ENCODE measurements at regions not wholly inside any gene's neighbourhood (a gene's known extent, or its start where the extent isn't known, plus 50 kb on each side); places are given as distances from the start of the nearest gene placed in this dataset.

GRCh38 chr10:30747633-30748032 lies 118.1 kb upstream of the LYZL2 start:
- TF ChIP-seq EP300 (conservative IDR thresholded peaks at IDR 0.05; ENCODE audit: poor library complexity, severe bottlenecking): no peak
- H3K36me3 ChIP-seq (ENCODE audit: insufficient read depth, low read length): no peaks in the 10 kb centered on the region
- H4K20me1 ChIP-seq (ENCODE audit: insufficient read depth): no peaks in the 10 kb centered on the region
- no peak overlapping the region for H2AFZ ChIP-seq (ENCODE audit: low read depth, low read length)
- no peaks in the 10 kb centered on the region for H3K9me2 ChIP-seq (ENCODE audit: insufficient read depth, low read length)
- H3F3A ChIP-seq (ENCODE audit: insufficient read depth, low read length, poor library complexity, severe bottlenecking): no peaks in the 10 kb centered on the region
- no peak overlapping the region for H3K9ac ChIP-seq (ENCODE audit: low read length)
- H3K9me3 ChIP-seq (ENCODE audit: low read length): no peaks in the 10 kb centered on the region
- H3K79me2 ChIP-seq (replicated peaks; ENCODE audit: insufficient read depth, low read length): no peaks in the 10 kb centered on the region
- H3K4me2 ChIP-seq (ENCODE audit: low read length): no peak overlapping the region
- no peak overlapping the region for H3K27ac ChIP-seq (ENCODE audit: low read length)
- no peaks in the 10 kb centered on the region for H3K27me3 ChIP-seq (ENCODE audit: insufficient read depth, low read depth, low read length)
- H3K4me3 ChIP-seq (ENCODE audit: low read length): no peak overlapping the region

DNA sequence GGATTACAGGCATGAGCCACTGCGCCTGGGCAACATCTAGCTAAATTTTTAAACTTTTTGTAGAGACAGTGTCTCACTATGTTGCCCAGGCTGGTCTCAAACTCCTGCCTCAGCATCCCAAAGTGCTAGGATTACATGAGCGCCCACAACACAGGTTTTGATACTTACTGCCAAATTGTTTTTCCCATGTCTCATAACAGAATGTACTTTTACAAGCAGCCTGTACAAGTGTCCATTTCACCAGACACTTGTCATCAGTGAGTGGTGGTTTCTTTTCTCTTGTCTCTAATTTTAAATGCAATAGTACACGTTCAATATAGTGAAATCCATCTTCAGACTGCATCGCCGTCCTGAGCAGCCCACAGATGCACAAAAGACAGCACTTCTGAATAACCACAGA lies 116.4 kb upstream of the LYZL2 start:
- H3K9me2 ChIP-seq (ENCODE audit: insufficient read depth, low read length): no peaks in the 10 kb centered on the region
- H3K4me3 ChIP-seq (ENCODE audit: low read length): no peak overlapping the region
- H3K27me3 ChIP-seq (ENCODE audit: insufficient read depth, low read depth, low read length): no peaks in the 10 kb centered on the region
- H3K9ac ChIP-seq (ENCODE audit: low read length): no peak overlapping the region
- no peak overlapping the region for H3K4me2 ChIP-seq (ENCODE audit: low read length)
- H3K9me3 ChIP-seq (ENCODE audit: low read length): no peaks in the 10 kb centered on the region
- H4K20me1 ChIP-seq (ENCODE audit: insufficient read depth): no peaks in the 10 kb centered on the region
- H3K27ac ChIP-seq (ENCODE audit: low read length): no peak overlapping the region
- no peak overlapping the region for H2AFZ ChIP-seq (ENCODE audit: low read depth, low read length)
- H3K79me2 ChIP-seq (replicated peaks; ENCODE audit: insufficient read depth, low read length): no peaks in the 10 kb centered on the region
- no peaks in the 10 kb centered on the region for H3K36me3 ChIP-seq (ENCODE audit: insufficient read depth, low read length)
- TF ChIP-seq EZH2 (IDR thresholded peaks at IDR 0.05; ENCODE audit: borderline replicate concordance, insufficient read depth, low read length, poor library complexity, severe bottlenecking) (no peak), EP300 (conservative IDR thresholded peaks at IDR 0.05; ENCODE audit: poor library complexity, severe bottlenecking) (no peak), TAF1 (IDR thresholded peaks at IDR 0.05; ENCODE audit: low read depth) (no peak), POLR2AphosphoS5 (IDR thresholded peaks at IDR 0.05) (no peak), SMC3 (conservative IDR thresholded peaks at IDR 0.05; ENCODE audit: poor library complexity) (no peak), MXI1 (conservative IDR thresholded peaks at IDR 0.05; ENCODE audit: poor library complexity, severe bottlenecking) (no peak), RAD21 (conservative IDR thresholded peaks at IDR 0.05) (no peak)
- TF ChIP-seq, protein P1, sequence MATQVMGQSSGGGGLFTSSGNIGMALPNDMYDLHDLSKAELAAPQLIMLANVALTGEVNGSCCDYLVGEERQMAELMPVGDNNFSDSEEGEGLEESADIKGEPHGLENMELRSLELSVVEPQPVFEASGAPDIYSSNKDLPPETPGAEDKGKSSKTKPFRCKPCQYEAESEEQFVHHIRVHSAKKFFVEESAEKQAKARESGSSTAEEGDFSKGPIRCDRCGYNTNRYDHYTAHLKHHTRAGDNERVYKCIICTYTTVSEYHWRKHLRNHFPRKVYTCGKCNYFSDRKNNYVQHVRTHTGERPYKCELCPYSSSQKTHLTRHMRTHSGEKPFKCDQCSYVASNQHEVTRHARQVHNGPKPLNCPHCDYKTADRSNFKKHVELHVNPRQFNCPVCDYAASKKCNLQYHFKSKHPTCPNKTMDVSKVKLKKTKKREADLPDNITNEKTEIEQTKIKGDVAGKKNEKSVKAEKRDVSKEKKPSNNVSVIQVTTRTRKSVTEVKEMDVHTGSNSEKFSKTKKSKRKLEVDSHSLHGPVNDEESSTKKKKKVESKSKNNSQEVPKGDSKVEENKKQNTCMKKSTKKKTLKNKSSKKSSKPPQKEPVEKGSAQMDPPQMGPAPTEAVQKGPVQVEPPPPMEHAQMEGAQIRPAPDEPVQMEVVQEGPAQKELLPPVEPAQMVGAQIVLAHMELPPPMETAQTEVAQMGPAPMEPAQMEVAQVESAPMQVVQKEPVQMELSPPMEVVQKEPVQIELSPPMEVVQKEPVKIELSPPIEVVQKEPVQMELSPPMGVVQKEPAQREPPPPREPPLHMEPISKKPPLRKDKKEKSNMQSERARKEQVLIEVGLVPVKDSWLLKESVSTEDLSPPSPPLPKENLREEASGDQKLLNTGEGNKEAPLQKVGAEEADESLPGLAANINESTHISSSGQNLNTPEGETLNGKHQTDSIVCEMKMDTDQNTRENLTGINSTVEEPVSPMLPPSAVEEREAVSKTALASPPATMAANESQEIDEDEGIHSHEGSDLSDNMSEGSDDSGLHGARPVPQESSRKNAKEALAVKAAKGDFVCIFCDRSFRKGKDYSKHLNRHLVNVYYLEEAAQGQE (IDR thresholded peaks at IDR 0.05; ENCODE audit: borderline replicate concordance): no peak
- TF ChIP-seq, protein P2, sequence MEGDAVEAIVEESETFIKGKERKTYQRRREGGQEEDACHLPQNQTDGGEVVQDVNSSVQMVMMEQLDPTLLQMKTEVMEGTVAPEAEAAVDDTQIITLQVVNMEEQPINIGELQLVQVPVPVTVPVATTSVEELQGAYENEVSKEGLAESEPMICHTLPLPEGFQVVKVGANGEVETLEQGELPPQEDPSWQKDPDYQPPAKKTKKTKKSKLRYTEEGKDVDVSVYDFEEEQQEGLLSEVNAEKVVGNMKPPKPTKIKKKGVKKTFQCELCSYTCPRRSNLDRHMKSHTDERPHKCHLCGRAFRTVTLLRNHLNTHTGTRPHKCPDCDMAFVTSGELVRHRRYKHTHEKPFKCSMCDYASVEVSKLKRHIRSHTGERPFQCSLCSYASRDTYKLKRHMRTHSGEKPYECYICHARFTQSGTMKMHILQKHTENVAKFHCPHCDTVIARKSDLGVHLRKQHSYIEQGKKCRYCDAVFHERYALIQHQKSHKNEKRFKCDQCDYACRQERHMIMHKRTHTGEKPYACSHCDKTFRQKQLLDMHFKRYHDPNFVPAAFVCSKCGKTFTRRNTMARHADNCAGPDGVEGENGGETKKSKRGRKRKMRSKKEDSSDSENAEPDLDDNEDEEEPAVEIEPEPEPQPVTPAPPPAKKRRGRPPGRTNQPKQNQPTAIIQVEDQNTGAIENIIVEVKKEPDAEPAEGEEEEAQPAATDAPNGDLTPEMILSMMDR (IDR thresholded peaks at IDR 0.05; ENCODE audit: poor library complexity, severe bottlenecking): no peak
- no peaks in the 10 kb centered on the region for H3F3A ChIP-seq (ENCODE audit: insufficient read depth, low read length, poor library complexity, severe bottlenecking)

GRCh38 chr10:30744106-30744505 lies 114.6 kb upstream of the LYZL2 start:
- TF ChIP-seq EZH2 (IDR thresholded peaks at IDR 0.05; ENCODE audit: borderline replicate concordance, insufficient read depth, low read length, poor library complexity, severe bottlenecking) (no peak), MXI1 (conservative IDR thresholded peaks at IDR 0.05; ENCODE audit: poor library complexity, severe bottlenecking) (no peak), RAD21 (conservative IDR thresholded peaks at IDR 0.05) (no peak), EP300 (conservative IDR thresholded peaks at IDR 0.05; ENCODE audit: poor library complexity, severe bottlenecking) (no peak), SMC3 (conservative IDR thresholded peaks at IDR 0.05; ENCODE audit: poor library complexity) (no peak), TAF1 (IDR thresholded peaks at IDR 0.05; ENCODE audit: low read depth) (no peak), POLR2AphosphoS5 (IDR thresholded peaks at IDR 0.05) (no peak)
- TF ChIP-seq, protein P2 (IDR thresholded peaks at IDR 0.05; ENCODE audit: poor library complexity, severe bottlenecking): no peak
- TF ChIP-seq, protein P1 (IDR thresholded peaks at IDR 0.05; ENCODE audit: borderline replicate concordance): no peak
- Histone ChIP-seq H3K36me3 (ENCODE audit: insufficient read depth, low read length) (no peaks in the 10 kb centered on the region), H3K9me3 (ENCODE audit: low read length) (no peaks in the 10 kb centered on the region), H3K27ac (ENCODE audit: low read length) (no peak overlapping the region), H3K4me3 (ENCODE audit: low read length) (no peak overlapping the region), H3F3A (ENCODE audit: insufficient read depth, low read length, poor library complexity, severe bottlenecking) (no peaks in the 10 kb centered on the region), H3K9me2 (ENCODE audit: insufficient read depth, low read length) (no peaks in the 10 kb centered on the region), H3K27me3 (ENCODE audit: insufficient read depth, low read depth, low read length) (no peaks in the 10 kb centered on the region), H3K4me2 (ENCODE audit: low read length) (no peak overlapping the region), H3K79me2 (replicated peaks; ENCODE audit: insufficient read depth, low read length) (no peaks in the 10 kb centered on the region), H2AFZ (ENCODE audit: low read depth, low read length) (no peak overlapping the region), H4K20me1 (ENCODE audit: insufficient read depth) (no peaks in the 10 kb centered on the region), H3K9ac (ENCODE audit: low read length) (no peak overlapping the region)
